A673 (cell line): ENCODE measurements at regions not wholly inside any gene's neighbourhood (a gene's known extent, or its start where the extent isn't known, plus 50 kb on each side); places are given as distances from the start of the nearest gene placed in this dataset.

Experiments used
- BruUV-seq: library from RNA; stranded (reverse); fragments of 400-500 nt; replicated peaks from 2 replicates; lab custom pipeline; 2021; lab: Mats Ljungman, UMichigan
- CTCF ChIA-PET: fragments of 300-600 bp; sonication (Branson Sonifier 250); formaldehyde crosslinking; loops from one replicate; lab custom pipeline; 2022; ENCODE audit warnings: antibody characterized with exemption; lab: Charles Lee
- POLR2A ChIA-PET: fragments of 300-600 bp; sonication (Branson Sonifier 250); formaldehyde crosslinking; loops from one replicate; lab custom pipeline; 2022; ENCODE audit warnings: antibody characterized with exemption; ENCODE audit not compliant: low non-redundant PET; lab: Charles Lee
- DNase-seq: peaks from one replicate; pipeline ENCODE4 v3.0.0-alpha.2; 2015; ENCODE audit warnings: low spot score
- H3K27ac ChIP-seq: fragments of 200-600 bp; sonication (generic); 2 replicates; pipeline ENCODE4 v1.5.1; 2016; ENCODE audit warnings: mixed run types, low read depth, mild to moderate bottlenecking, mixed read lengths, antibody characterized with exemption, low read length; ENCODE audit not compliant: poor library complexity, severe bottlenecking
- H3K27me3 ChIP-seq: fragments of 200-600 bp; sonication (generic); replicated peaks from 2 replicates; pipeline ENCODE4 v1.6.1; 2017; ENCODE audit warnings: mixed run types, low read depth, mild to moderate bottlenecking, mixed read lengths, antibody characterized with exemption, low read length; ENCODE audit not compliant: insufficient read depth, poor library complexity
- H3K36me3 ChIP-seq: fragments of 200-600 bp; sonication (generic); 2 replicates; pipeline ENCODE4 v1.6.1; 2016; ENCODE audit warnings: mixed run types, mild to moderate bottlenecking, mixed read lengths, antibody characterized with exemption, low read length; ENCODE audit not compliant: insufficient read depth, poor library complexity, severe bottlenecking
- H3K4me1 ChIP-seq: fragments of 200-600 bp; sonication (generic); 2 replicates; pipeline ENCODE4 v1.6.1; 2017; ENCODE audit warnings: mixed run types, mild to moderate bottlenecking, mixed read lengths, antibody characterized with exemption, low read length; ENCODE audit not compliant: insufficient read depth, poor library complexity, severe bottlenecking
- H3K4me3 ChIP-seq: fragments of 200-600 bp; sonication (generic); 2 replicates; pipeline ENCODE4 v1.5.1; 2016; ENCODE audit warnings: low read depth, mixed run types, mild to moderate bottlenecking, mixed read lengths, low read length; ENCODE audit not compliant: poor library complexity, severe bottlenecking
- H3K9me3 ChIP-seq: fragments of 200-600 bp; sonication (generic); 2 replicates; pipeline ENCODE4 v1.6.1; 2016; ENCODE audit warnings: mixed run types, low read depth, mild to moderate bottlenecking, mixed read lengths, antibody characterized with exemption, low read length; ENCODE audit not compliant: poor library complexity, severe bottlenecking
- CTCF ChIP-seq: fragments of 300-800, 200-600 bp; sonication (generic); conservative IDR thresholded peaks from 2 replicates; pipeline ENCODE4 v1.5.1; 2017; ENCODE audit warnings: low read depth, mild to moderate bottlenecking, antibody characterized with exemption, low read length, moderate library complexity, mixed read lengths
- EZH2 ChIP-seq: fragments of 200-600 bp; sonication (generic); IDR thresholded peaks from 2 replicates; pipeline ENCODE4 v1.6.1; 2017; ENCODE audit warnings: borderline replicate concordance, low read depth, mild to moderate bottlenecking, mixed read lengths, antibody characterized with exemption, low read length; ENCODE audit not compliant: poor library complexity, severe bottlenecking
- intact Hi-C: fragments of 100-400 bp; cut with micrococcal nuclease; formaldehyde crosslinking; loops from one replicate; pipeline ENCODE4 v1.10.0; 2022; ENCODE audit not compliant: unreplicated experiment

- ChIA-PET POLR2A (no interaction called here), CTCF (no interaction called here)
- Histone ChIP-seq H3K27me3 (no peaks in the 10 kb centered on the region), H3K27ac (no peak overlapping the region), H3K4me3 (no peak overlapping the region), H3K36me3 (no peaks in the 10 kb centered on the region), H3K4me1 (peaks cover 15% of the 10 kb centered on the region), H3K9me3 (no peaks in the 10 kb centered on the region)
- intact Hi-C loops, result no loop called here
- no peak for TF ChIP-seq CTCF
- TF ChIP-seq EZH2, result no peak
- no TSS peak for BruUV-seq
- DNase-seq, result no peak
Measured at GRCh38 chr13:73138276-73138637, 79.5 kb downstream of the KLF5 start.

GRCh38 chr13:73136776-73137175 lies 78.0 kb downstream of the KLF5 start:
- no TSS peak for BruUV-seq
- no peaks in the 10 kb centered on the region for H3K9me3 ChIP-seq
- H3K27me3 ChIP-seq, result no peaks in the 10 kb centered on the region
- no peak overlapping the region for H3K4me3 ChIP-seq
- H3K4me1 ChIP-seq, result peaks cover 9% of the 10 kb centered on the region
- H3K27ac ChIP-seq, result no peak overlapping the region
- ChIA-PET CTCF (no interaction called here), POLR2A (no interaction called here)
- intact Hi-C loops, result no loop called here
- TF ChIP-seq EZH2 (no peak), CTCF (no peak)
- no peak for DNase-seq
- no peaks in the 10 kb centered on the region for H3K36me3 ChIP-seq

GRCh38 chr13:73133531-73133930 lies 74.7 kb downstream of the KLF5 start:
- Histone ChIP-seq H3K4me3 (no peak overlapping the region), H3K36me3 (no peaks in the 10 kb centered on the region), H3K4me1 (no peaks in the 10 kb centered on the region), H3K27ac (no peak overlapping the region), H3K9me3 (no peaks in the 10 kb centered on the region), H3K27me3 (no peaks in the 10 kb centered on the region)
- POLR2A ChIA-PET, result no interaction called here
- DNase-seq, result no peak
- TF ChIP-seq EZH2 (no peak), CTCF (no peak)
- CTCF ChIA-PET, result no interaction called here
- intact Hi-C loops, result no loop called here
- BruUV-seq, result no TSS peak
